Testis (tissue), 2 donors: ENCODE measurements at regions not wholly inside any gene's neighbourhood (a gene's known extent, or its start where the extent isn't known, plus 50 kb on each side); places are given as distances from the start of the nearest gene placed in this dataset.

Experiments
- DNase-seq: peaks from one replicate; pipeline ENCODE4 v3.0.0-alpha.2; 2019
- H3K27ac ChIP-seq, 2 donors: fragments of 200-600 bp; sonication (generic); one replicate each; pipeline ENCODE4 v1.5.1; 2019
- H3K27me3 ChIP-seq: fragments of 200-600 bp; sonication (generic); one replicate; pipeline ENCODE4 v1.5.1; 2019
- H3K36me3 ChIP-seq: fragments of 200-600 bp; sonication (generic); one replicate; pipeline ENCODE4 v1.5.1; 2017; ENCODE audit warnings: low read depth; ENCODE audit errors: missing control alignments
- H3K4me1 ChIP-seq: fragments of 200-600 bp; sonication (generic); one replicate; pipeline ENCODE4 v1.5.1; 2019
- H3K4me3 ChIP-seq, 2 donors: fragments of 200-600 bp; sonication (generic); one replicate each; pipeline ENCODE4 v1.5.1; 2017 to 2019
- H3K9me3 ChIP-seq: fragments of 200-600 bp; sonication (generic); one replicate; pipeline ENCODE4 v1.5.1; 2017
- CTCF ChIP-seq, 3 experiments: fragments of 450-650 bp in 2 of 3; fragments of 200-600 bp in 1 of 3; sonication (generic) in 1 of 3; IDR thresholded peaks; one replicate each; pipeline ENCODE4 v1.5.1; 2016 to 2019; ENCODE audit warnings: antibody characterized with exemption in 3 of 3, mild to moderate bottlenecking in 2 of 3, moderate library complexity in 1 of 3
- POLR2A ChIP-seq: fragments of 450-650 bp; IDR thresholded peaks from one replicate; pipeline ENCODE4 v1.6.1; 2017; ENCODE audit warnings: antibody characterized with exemption, mild to moderate bottlenecking, moderate library complexity
- WGBS, 2 donors: methylation state at CpG; one replicate each; pipeline ENCODE4 v1.1.5; 2018; 5-methylcytosine and 5-hydroxymethylcytosine counted together
- intact Hi-C: fragments of 100-400 bp; cut with DNase I; formaldehyde crosslinking; loops from one replicate; pipeline ENCODE4 v1.15.1; 2023; ENCODE audit warnings: low total_unique reads

GRCh38 chr22:48125416-48125815 is 1363.0 kb downstream of the TBC1D22A start:
- H3K36me3 ChIP-seq = no peaks in the 10 kb centered on the region
- H3K27ac ChIP-seq = no peak overlapping the region
- H3K4me3 ChIP-seq = no peak overlapping the region
- WGBS, 2 donors = 77 to 82% methylated on average over 3 of the region's 3 CpGs
- H3K9me3 ChIP-seq = no peaks in the 10 kb centered on the region
- intact Hi-C loops = no loop called here
- no peaks in the 10 kb centered on the region for H3K27me3 ChIP-seq
- no peak for DNase-seq
- H3K4me1 ChIP-seq = no peaks in the 10 kb centered on the region
- TF ChIP-seq POLR2A (no peak), CTCF (IDR thresholded peaks at IDR 0.05) (no peak)

DNA sequence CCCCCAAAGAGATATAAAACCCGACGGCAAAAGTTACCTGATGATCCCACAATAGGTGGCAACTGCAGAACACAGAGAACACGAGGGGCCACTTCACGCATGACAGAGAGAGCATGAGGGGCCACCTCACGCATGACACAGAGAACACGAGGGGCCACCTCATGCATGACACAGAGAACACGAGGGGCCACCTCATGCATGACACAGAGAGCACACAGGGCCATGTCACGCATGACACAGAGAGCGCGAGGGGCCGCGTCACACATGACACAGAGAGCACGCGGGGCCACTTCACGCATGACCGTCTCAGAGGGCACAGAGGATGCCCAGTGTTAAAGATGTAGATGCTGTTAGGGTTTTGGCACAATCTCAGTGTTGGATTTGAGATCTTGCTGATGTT is 1359.5 kb downstream of the TBC1D22A start:
- WGBS, 2 donors = 91 to 94% methylated on average over 16 of the region's 16 CpGs
- no peak overlapping the region for H3K27ac ChIP-seq
- no peak overlapping the region for H3K4me3 ChIP-seq
- no peaks in the 10 kb centered on the region for H3K4me1 ChIP-seq
- no peaks in the 10 kb centered on the region for H3K27me3 ChIP-seq
- H3K36me3 ChIP-seq = no peaks in the 10 kb centered on the region
- no peak for TF ChIP-seq POLR2A
- no peak for TF ChIP-seq CTCF (IDR thresholded peaks at IDR 0.05)
- DNase-seq = no peak
- intact Hi-C loops = no loop called here
- H3K9me3 ChIP-seq = no peaks in the 10 kb centered on the region

DNA sequence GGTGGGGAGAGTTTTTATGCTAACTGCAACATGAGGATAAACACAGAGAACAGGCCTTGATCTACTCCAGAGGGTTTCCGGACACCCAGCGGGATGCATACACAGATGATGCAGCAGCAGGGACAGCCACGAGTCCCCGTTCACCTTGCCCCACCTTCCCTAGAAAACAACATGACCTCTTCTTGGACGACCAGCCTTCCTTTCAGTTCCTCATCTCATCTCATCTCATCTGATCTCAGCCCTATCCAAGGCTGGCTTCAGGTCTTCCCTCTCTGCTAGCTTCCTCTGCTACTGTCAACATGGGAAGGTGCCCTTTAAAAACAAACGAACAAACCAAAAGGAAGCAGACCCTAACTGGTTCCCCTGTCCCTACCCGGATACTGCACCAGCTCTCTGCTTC is 1356.2 kb downstream of the TBC1D22A start:
- WGBS, 2 donors = 84 to 86% methylated on average over 7 of the region's 7 CpGs
- no peaks in the 10 kb centered on the region for H3K36me3 ChIP-seq
- H3K4me3 ChIP-seq = no peak overlapping the region
- no peaks in the 10 kb centered on the region for H3K9me3 ChIP-seq
- no peak overlapping the region for H3K27ac ChIP-seq
- no peaks in the 10 kb centered on the region for H3K27me3 ChIP-seq
- intact Hi-C loops = no loop called here
- DNase-seq = no peak
- TF ChIP-seq CTCF (IDR thresholded peaks at IDR 0.05) (no peak), POLR2A (no peak)
- H3K4me1 ChIP-seq = no peaks in the 10 kb centered on the region

DNA sequence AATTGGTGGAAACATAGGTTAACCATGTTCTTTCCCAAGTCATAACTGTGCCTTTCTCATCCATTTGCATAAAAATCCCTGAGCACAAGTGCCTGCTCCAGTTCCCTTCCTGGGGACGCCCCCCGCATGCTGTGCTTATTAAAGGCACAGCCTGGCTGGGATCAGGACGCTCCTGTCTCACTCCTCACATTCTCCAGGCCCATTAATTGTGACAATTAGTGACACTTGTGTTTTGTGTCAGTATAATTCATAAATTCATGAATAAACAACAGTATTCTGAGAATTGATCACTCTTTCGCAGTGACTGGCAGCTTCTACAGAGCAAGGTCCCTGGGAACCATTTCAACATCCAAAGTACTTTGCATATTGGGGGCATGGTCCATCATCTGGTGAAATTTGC is 1354.4 kb downstream of the TBC1D22A start:
- H3K27ac ChIP-seq = no peak overlapping the region
- no peaks in the 10 kb centered on the region for H3K4me1 ChIP-seq
- TF ChIP-seq POLR2A (no peak), CTCF (IDR thresholded peaks at IDR 0.05) (no peak)
- DNase-seq = no peak
- 78 to 90% methylated on average over 4 of the region's 4 CpGs for WGBS, 2 donors
- no peaks in the 10 kb centered on the region for H3K27me3 ChIP-seq
- no peaks in the 10 kb centered on the region for H3K9me3 ChIP-seq
- intact Hi-C loops = no loop called here
- no peak overlapping the region for H3K4me3 ChIP-seq
- no peaks in the 10 kb centered on the region for H3K36me3 ChIP-seq

DNA sequence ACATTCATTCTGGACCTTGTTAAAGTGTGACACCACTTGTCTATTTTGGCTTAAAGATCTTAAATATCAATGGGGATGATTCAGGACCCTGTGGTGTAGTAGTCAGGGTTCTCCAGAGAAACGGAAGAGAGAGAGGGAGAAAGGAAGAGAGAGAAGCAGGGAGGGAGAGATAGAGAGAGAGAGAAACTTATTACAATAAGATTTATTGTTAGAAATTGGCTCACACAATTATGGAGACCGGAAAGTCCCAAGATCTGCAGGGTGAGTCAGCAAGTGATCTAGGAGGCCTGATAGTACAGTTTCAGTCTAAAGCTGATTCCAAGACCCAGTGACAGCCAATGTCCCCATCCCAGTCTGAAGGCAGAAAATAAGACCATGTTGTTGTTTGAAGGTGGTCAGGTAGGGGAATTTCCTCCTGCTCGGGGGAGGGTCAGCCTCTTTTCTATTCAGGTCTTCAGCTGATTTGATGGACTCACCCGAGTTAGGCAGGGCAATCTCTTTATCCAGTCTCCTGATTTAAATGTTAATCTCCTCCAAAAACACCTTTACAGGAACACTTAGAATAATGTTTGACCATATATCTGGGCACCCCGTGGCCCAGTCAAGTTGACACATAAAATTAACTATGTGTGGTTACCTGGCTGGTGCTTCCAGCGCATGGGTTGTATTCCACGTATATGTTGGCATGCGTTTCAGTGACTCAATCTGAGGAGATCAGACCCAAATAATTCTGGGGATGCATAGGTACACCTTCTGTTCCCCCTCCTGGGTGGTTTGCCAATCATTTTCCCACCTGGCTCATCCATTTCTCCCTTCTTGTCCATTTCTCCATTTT is 1350.5 kb downstream of the TBC1D22A start:
- TF ChIP-seq CTCF (IDR thresholded peaks at IDR 0.05) (no peak), POLR2A (no peak)
- Histone ChIP-seq H3K9me3 (no peaks in the 10 kb centered on the region), H3K27me3 (no peaks in the 10 kb centered on the region), H3K4me1 (no peaks in the 10 kb centered on the region), H3K27ac (no peak overlapping the region), H3K4me3 (no peak overlapping the region), H3K36me3 (no peaks in the 10 kb centered on the region)
- intact Hi-C loops = no loop called here
- WGBS, 2 donors = 63 to 82% methylated on average over 8 of the region's 8 CpGs
- DNase-seq = no peak
